MM.1S (cell line): ENCODE measurements at regions not wholly inside any gene's neighbourhood (a gene's known extent, or its start where the extent isn't known, plus 50 kb on each side); places are given as distances from the start of the nearest gene placed in this dataset.

ENCODE experiments used
- EZH2 ChIP-seq: fragments of 300-600 bp; sonication (generic); optimal IDR thresholded peaks from 2 replicates; pipeline ENCODE3; 2017; ENCODE audit warnings: low read depth, mild to moderate bottlenecking, antibody characterized with exemption, low read length, mixed read lengths
- TF ChIP-seq, protein P1 (sequence below): fragments of 300-600 bp; sonication (generic); IDR thresholded peaks from 2 replicates; pipeline ENCODE4 v1.5.1; 2016; ENCODE audit warnings: antibody characterized with exemption, low read length, mixed read lengths

DNA sequence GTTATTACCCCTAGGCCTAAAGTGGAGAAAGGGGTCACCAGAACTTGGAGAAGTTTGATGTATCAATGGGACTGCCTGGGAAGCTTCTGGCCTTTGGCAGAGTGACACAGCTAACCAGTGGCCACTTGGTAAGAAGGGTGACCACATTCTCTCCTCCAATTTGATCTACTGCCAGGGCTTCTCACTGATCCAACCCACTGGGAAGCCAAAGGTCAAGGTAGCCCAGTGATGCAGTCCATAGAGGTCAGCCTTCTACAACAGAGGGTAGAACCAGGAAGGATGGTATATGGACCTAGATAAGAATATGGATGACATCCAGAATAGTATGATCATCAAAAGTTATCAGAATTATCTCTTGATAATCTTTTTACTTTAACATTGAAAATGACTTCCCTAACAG, 493.6 kb downstream of the NYAP2 start:
- TF ChIP-seq, protein P1, sequence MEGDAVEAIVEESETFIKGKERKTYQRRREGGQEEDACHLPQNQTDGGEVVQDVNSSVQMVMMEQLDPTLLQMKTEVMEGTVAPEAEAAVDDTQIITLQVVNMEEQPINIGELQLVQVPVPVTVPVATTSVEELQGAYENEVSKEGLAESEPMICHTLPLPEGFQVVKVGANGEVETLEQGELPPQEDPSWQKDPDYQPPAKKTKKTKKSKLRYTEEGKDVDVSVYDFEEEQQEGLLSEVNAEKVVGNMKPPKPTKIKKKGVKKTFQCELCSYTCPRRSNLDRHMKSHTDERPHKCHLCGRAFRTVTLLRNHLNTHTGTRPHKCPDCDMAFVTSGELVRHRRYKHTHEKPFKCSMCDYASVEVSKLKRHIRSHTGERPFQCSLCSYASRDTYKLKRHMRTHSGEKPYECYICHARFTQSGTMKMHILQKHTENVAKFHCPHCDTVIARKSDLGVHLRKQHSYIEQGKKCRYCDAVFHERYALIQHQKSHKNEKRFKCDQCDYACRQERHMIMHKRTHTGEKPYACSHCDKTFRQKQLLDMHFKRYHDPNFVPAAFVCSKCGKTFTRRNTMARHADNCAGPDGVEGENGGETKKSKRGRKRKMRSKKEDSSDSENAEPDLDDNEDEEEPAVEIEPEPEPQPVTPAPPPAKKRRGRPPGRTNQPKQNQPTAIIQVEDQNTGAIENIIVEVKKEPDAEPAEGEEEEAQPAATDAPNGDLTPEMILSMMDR, result no peak
- no peak for TF ChIP-seq EZH2
